Mesendoderm (in vitro differentiated cells): ENCODE measurements at regions not wholly inside any gene's neighbourhood (a gene's known extent, or its start where the extent isn't known, plus 50 kb on each side); places are given as distances from the start of the nearest gene placed in this dataset.

Source experiments
- DNase-seq: peaks from one replicate; pipeline ENCODE4 v3.0.0; 2013
- H2AK5ac ChIP-seq: 2 replicates; pipeline ENCODE4 v1.6.1; 2013; ENCODE audit warnings: low read length, inconsistent platforms
- H2BK120ac ChIP-seq: 2 replicates; pipeline ENCODE4 v1.6.1; 2013; ENCODE audit warnings: low read depth, mild to moderate bottlenecking, low read length, moderate library complexity, mixed read lengths
- H2BK15ac ChIP-seq: replicated peaks from 2 replicates; pipeline ENCODE4 v1.6.1; 2013; ENCODE audit warnings: low read depth, mild to moderate bottlenecking, moderate library complexity
- H2BK5ac ChIP-seq: 2 replicates; pipeline ENCODE4 v1.6.1; 2013; ENCODE audit warnings: low read length, inconsistent platforms
- H3K18ac ChIP-seq: 2 replicates; pipeline ENCODE4 v1.6.1; 2013; ENCODE audit warnings: mild to moderate bottlenecking, low read length, mixed read lengths
- H3K23ac ChIP-seq: one replicate; pipeline ENCODE4 v1.6.1; 2013; ENCODE audit warnings: low read length
- H3K27ac ChIP-seq: 2 replicates; pipeline ENCODE4 v1.5.1; 2013; ENCODE audit warnings: low read depth, mild to moderate bottlenecking, inconsistent platforms, low read length, moderate library complexity
- H3K27me3 ChIP-seq: 2 replicates; pipeline ENCODE4 v1.6.1; 2013; ENCODE audit warnings: low read length, control low read depth, mild to moderate bottlenecking, inconsistent platforms; ENCODE audit not compliant: insufficient read depth, poor library complexity
- H3K36me3 ChIP-seq: 2 replicates; pipeline ENCODE4 v1.6.1; 2013; ENCODE audit warnings: low read length, inconsistent platforms; ENCODE audit not compliant: control insufficient read depth, insufficient read depth
- H3K4ac ChIP-seq: one replicate; pipeline ENCODE4 v1.6.1; 2013; ENCODE audit warnings: low read depth, mild to moderate bottlenecking, low read length, moderate library complexity
- H3K4me1 ChIP-seq: 2 replicates; pipeline ENCODE4 v1.6.1; 2013; ENCODE audit warnings: low read depth, low read length, inconsistent platforms; ENCODE audit not compliant: control insufficient read depth
- H3K4me2 ChIP-seq: 2 replicates; pipeline ENCODE4 v1.6.1; 2013; ENCODE audit warnings: low read length
- H3K4me3 ChIP-seq: 2 replicates; pipeline ENCODE4 v1.5.1; 2013; ENCODE audit warnings: mild to moderate bottlenecking, low read length
- H3K56ac ChIP-seq: one replicate; pipeline ENCODE4 v1.6.1; 2013; ENCODE audit warnings: low read length
- H3K79me1 ChIP-seq: 2 replicates; pipeline ENCODE4 v1.6.1; 2013; ENCODE audit warnings: low read length, inconsistent platforms
- H3K79me2 ChIP-seq: 2 replicates; pipeline ENCODE4 v1.6.1; 2013; ENCODE audit warnings: mild to moderate bottlenecking, low read length; ENCODE audit not compliant: control insufficient read depth, insufficient read depth
- H3K9ac ChIP-seq: 2 replicates; pipeline ENCODE4 v1.6.1; 2013; ENCODE audit warnings: low read length, inconsistent platforms
- H4K5ac ChIP-seq: one replicate; pipeline ENCODE4 v1.6.1; 2013; ENCODE audit warnings: low read length
- H4K8ac ChIP-seq: one replicate; pipeline ENCODE4 v1.6.1; 2013; ENCODE audit warnings: low read depth, mild to moderate bottlenecking, control low read depth, low read length, moderate library complexity
- WGBS: extraction: QIAGEN DNeasy Blood & Tissue Kit; methylation state at CpG from one replicate; pipeline ENCODE4 v1.1.7; 2013; ENCODE audit warnings: low lambda C conversion rate, missing lambda C conversion rate; ENCODE audit not compliant: insufficient coverage; ENCODE audit errors: extremely low coverage; 5-methylcytosine and 5-hydroxymethylcytosine counted together

GRCh38 chr7:113392841-113393540, 274.6 kb upstream of the SMIM30 start:
- H3K36me3 ChIP-seq: no peaks in the 10 kb centered on the region

GRCh38 chr7:113392421-113392820, 274.1 kb upstream of the SMIM30 start:
- Histone ChIP-seq H2BK120ac (no peak overlapping the region), H3K9ac (no peak overlapping the region), H3K23ac (no peak overlapping the region), H4K5ac (no peak overlapping the region), H3K56ac (no peak overlapping the region), H3K79me1 (no peaks in the 10 kb centered on the region), H3K4ac (no peak overlapping the region), H3K27me3 (no peaks in the 10 kb centered on the region), H3K79me2 (no peaks in the 10 kb centered on the region), H2BK5ac (no peak overlapping the region), H3K4me3 (no peak overlapping the region), H3K36me3 (no peaks in the 10 kb centered on the region), H2BK15ac (no peak overlapping the region), H3K4me1 (peaks cover 9% of the 10 kb centered on the region), H3K27ac (no peak overlapping the region), H3K4me2 (no peak overlapping the region), H3K18ac (no peak overlapping the region), H2AK5ac (no peak overlapping the region), H4K8ac (no peak overlapping the region)
- no CpG with 5 or more reads among the region's 6 CpGs for WGBS
- DNase-seq: no peak

More at GRCh38 chr7:113392841-113393540, 274.6 kb upstream of the SMIM30 start:
- no peak overlapping the region for H3K18ac ChIP-seq
- H4K5ac ChIP-seq: no peak overlapping the region
- no peak overlapping the region for H3K4ac ChIP-seq
- H3K79me2 ChIP-seq: no peaks in the 10 kb centered on the region
- H3K4me3 ChIP-seq: no peak overlapping the region
- peak; percentile 14 for DNase-seq
- no peak overlapping the region for H3K9ac ChIP-seq
- H3K56ac ChIP-seq: no peak overlapping the region
- H3K4me1 ChIP-seq: peaks cover 9% of the 10 kb centered on the region
- H2BK5ac ChIP-seq: no peak overlapping the region
- H3K79me1 ChIP-seq: no peaks in the 10 kb centered on the region
- no peak overlapping the region for H4K8ac ChIP-seq
- H2BK120ac ChIP-seq: no peak overlapping the region
- no peak overlapping the region for H2BK15ac ChIP-seq
- H2AK5ac ChIP-seq: no peak overlapping the region
- WGBS: no CpG with 5 or more reads among the region's 2 CpGs
- no peak overlapping the region for H3K4me2 ChIP-seq
- no peaks in the 10 kb centered on the region for H3K27me3 ChIP-seq
- H3K27ac ChIP-seq: no peak overlapping the region
- H3K23ac ChIP-seq: no peak overlapping the region

GRCh38 chr7:113389112-113389646, 270.8 kb upstream of the SMIM30 start:
- peaks cover 6% of the 10 kb centered on the region for H3K4me1 ChIP-seq
- no peak overlapping the region for H3K27ac ChIP-seq
- no peak overlapping the region for H3K4ac ChIP-seq
- H2AK5ac ChIP-seq: no peak overlapping the region
- no peaks in the 10 kb centered on the region for H3K79me2 ChIP-seq
- WGBS: no CpG with 5 or more reads among the region's 2 CpGs
- no peak overlapping the region for H3K18ac ChIP-seq
- no peak overlapping the region for H4K5ac ChIP-seq
- H3K36me3 ChIP-seq: no peaks in the 10 kb centered on the region
- H3K9ac ChIP-seq: no peak overlapping the region
- no peak overlapping the region for H3K56ac ChIP-seq
- H3K4me2 ChIP-seq: no peak overlapping the region
- H3K79me1 ChIP-seq: no peaks in the 10 kb centered on the region
- no peak overlapping the region for H2BK15ac ChIP-seq
- no peaks in the 10 kb centered on the region for H3K27me3 ChIP-seq
- no peak for DNase-seq
- no peak overlapping the region for H2BK120ac ChIP-seq
- no peak overlapping the region for H2BK5ac ChIP-seq
- H3K23ac ChIP-seq: no peak overlapping the region
- no peak overlapping the region for H4K8ac ChIP-seq
- peak overlapping the region; percentile 8 for H3K4me3 ChIP-seq

- H3K9ac ChIP-seq: no peak overlapping the region
- no CpG with 5 or more reads among the region's 3 CpGs for WGBS
- no peaks in the 10 kb centered on the region for H3K79me2 ChIP-seq
- no peak overlapping the region for H4K5ac ChIP-seq
- H3K27me3 ChIP-seq: no peaks in the 10 kb centered on the region
- H3K18ac ChIP-seq: no peak overlapping the region
- H3K4me3 ChIP-seq: no peak overlapping the region
- H3K4me1 ChIP-seq: no peaks in the 10 kb centered on the region
- no peak overlapping the region for H3K56ac ChIP-seq
- no peaks in the 10 kb centered on the region for H3K36me3 ChIP-seq
- no peaks in the 10 kb centered on the region for H3K79me1 ChIP-seq
- no peak overlapping the region for H3K23ac ChIP-seq
- no peak overlapping the region for H2BK120ac ChIP-seq
- H4K8ac ChIP-seq: no peak overlapping the region
- no peak overlapping the region for H2BK5ac ChIP-seq
- no peak overlapping the region for H3K27ac ChIP-seq
- no peak overlapping the region for H3K4ac ChIP-seq
- H3K4me2 ChIP-seq: no peak overlapping the region
- no peak overlapping the region for H2BK15ac ChIP-seq
- no peak overlapping the region for H2AK5ac ChIP-seq
- DNase-seq: no peak
Observed at GRCh38 chr7:113383638-113384037, 265.3 kb upstream of the SMIM30 start.

- no peaks in the 10 kb centered on the region for H3K79me1 ChIP-seq
- H3K4me3 ChIP-seq: no peak overlapping the region
- H3K36me3 ChIP-seq: no peaks in the 10 kb centered on the region
- no peak overlapping the region for H3K27ac ChIP-seq
- no peak overlapping the region for H2BK120ac ChIP-seq
- H4K8ac ChIP-seq: no peak overlapping the region
- H4K5ac ChIP-seq: no peak overlapping the region
- H3K4me2 ChIP-seq: no peak overlapping the region
- no peak overlapping the region for H3K23ac ChIP-seq
- no CpG with 5 or more reads among the region's 3 CpGs for WGBS
- no peaks in the 10 kb centered on the region for H3K27me3 ChIP-seq
- no peaks in the 10 kb centered on the region for H3K79me2 ChIP-seq
- no peak overlapping the region for H3K18ac ChIP-seq
- H2AK5ac ChIP-seq: no peak overlapping the region
- no peaks in the 10 kb centered on the region for H3K4me1 ChIP-seq
- H3K4ac ChIP-seq: no peak overlapping the region
- H3K9ac ChIP-seq: no peak overlapping the region
- H2BK15ac ChIP-seq: no peak overlapping the region
- no peak for DNase-seq
- no peak overlapping the region for H3K56ac ChIP-seq
- no peak overlapping the region for H2BK5ac ChIP-seq
Observed at GRCh38 chr7:113379746-113380145, 261.4 kb upstream of the SMIM30 start.

GRCh38 chr7:113374955-113375354, 256.6 kb upstream of the SMIM30 start:
- Histone ChIP-seq H3K4me3 (no peak overlapping the region), H4K5ac (no peak overlapping the region), H3K79me1 (no peaks in the 10 kb centered on the region), H2BK120ac (no peak overlapping the region), H3K18ac (no peak overlapping the region), H3K4me1 (no peaks in the 10 kb centered on the region), H3K56ac (no peak overlapping the region), H2AK5ac (no peak overlapping the region), H3K27ac (no peak overlapping the region), H3K4me2 (no peak overlapping the region), H3K79me2 (no peaks in the 10 kb centered on the region), H3K36me3 (no peaks in the 10 kb centered on the region), H2BK5ac (no peak overlapping the region), H3K27me3 (no peaks in the 10 kb centered on the region), H2BK15ac (no peak overlapping the region), H3K23ac (no peak overlapping the region), H3K4ac (no peak overlapping the region), H4K8ac (no peak overlapping the region), H3K9ac (no peak overlapping the region)
- no CpG with 5 or more reads among the region's 2 CpGs for WGBS
- no peak for DNase-seq
